COLO668 (cell line): ENCODE measurements at regions not wholly inside any gene's neighbourhood (a gene's known extent, or its start where the extent isn't known, plus 50 kb on each side); places are given as distances from the start of the nearest gene placed in this dataset.

Experiments
- DNase-seq: peaks from one replicate; lab custom pipeline; 2025; ENCODE audit not compliant: unreplicated experiment; lab: John Stamatoyannopoulos, UW

- no peak for DNase-seq
Measured at GRCh38 chr20:21033817-21034216, 72.3 kb downstream of the LINC00237 start.

GRCh38 chr20:21031666-21032065, 74.5 kb downstream of the LINC00237 start:
- DNase-seq, result no peak

- no peak for DNase-seq
Measured at GRCh38 chr20:21029341-21029740, 76.8 kb downstream of the LINC00237 start.

GRCh38 chr20:21028921-21029320, 77.2 kb downstream of the LINC00237 start:
- DNase-seq, result no peak

GRCh38 chr20:21028436-21028835, 77.7 kb downstream of the LINC00237 start:
- no peak for DNase-seq

GRCh38 chr20:21027569-21027968, 78.6 kb downstream of the LINC00237 start:
- DNase-seq, result peak; percentile 44

GRCh38 chr20:21026951-21027350, 79.2 kb downstream of the LINC00237 start:
- DNase-seq, result no peak

GRCh38 chr20:21024420-21024819, 81.7 kb downstream of the LINC00237 start:
- no peak for DNase-seq

GRCh38 chr20:21022925-21023324, 83.2 kb downstream of the LINC00237 start:
- no peak for DNase-seq

- no peak for DNase-seq
Measured at GRCh38 chr20:21021472-21021790, 84.7 kb downstream of the LINC00237 start.

- DNase-seq, result no peak
Measured at GRCh38 chr20:21020659-21021471, 85.3 kb downstream of the LINC00237 start.

- no peak for DNase-seq
Measured at GRCh38 chr20:21019814-21020658, 86.1 kb downstream of the LINC00237 start.

GRCh38 chr20:21019468-21019813, 86.7 kb downstream of the LINC00237 start:
- no peak for DNase-seq

- DNase-seq, result no peak
Measured at GRCh38 chr20:21018576-21018975, 87.6 kb downstream of the LINC00237 start.

GRCh38 chr20:21017528-21018085, 88.6 kb downstream of the LINC00237 start:
- no peak for DNase-seq

GRCh38 chr20:21016751-21017150, 89.4 kb downstream of the LINC00237 start:
- no peak for DNase-seq

- no peak for DNase-seq
Measured at GRCh38 chr20:21014528-21014927, 91.6 kb downstream of the LINC00237 start.

- no peak for DNase-seq
Measured at GRCh38 chr20:21008951-21009350, 97.2 kb downstream of the LINC00237 start.

GRCh38 chr20:21006611-21007010, 99.5 kb downstream of the LINC00237 start:
- DNase-seq, result no peak

GRCh38 chr20:21004386-21005076, 101.6 kb downstream of the LINC00237 start:
- no peak for DNase-seq

- DNase-seq, result no peak
Measured at GRCh38 chr20:21003902-21004301, 102.3 kb downstream of the LINC00237 start.
